Activated CD4-positive, alpha-beta T cell treated with anti-CD3 and anti-CD28 coated beads for 36 hours (primary cell): ENCODE measurements at regions not wholly inside any gene's neighbourhood (a gene's known extent, or its start where the extent isn't known, plus 50 kb on each side); places are given as distances from the start of the nearest gene placed in this dataset.

Experiments
- ATAC-seq: fragments of 200-7000 bp; cut with Tn5 transposase; one replicate; pipeline ENCODE4 v1.10.0; 2021; ENCODE audit warnings: mild to moderate bottlenecking, moderate library complexity
- CTCF ChIA-PET: fragments of 350-600 bp; sonication (Branson Sonifier 250); formaldehyde crosslinking; loops from one replicate; lab custom pipeline; 2021; ENCODE audit warnings: antibody characterized with exemption; lab: Charles Lee
- POLR2A ChIA-PET: fragments of 350-600 bp; sonication (Branson Sonifier 250); formaldehyde crosslinking; loops from one replicate; lab custom pipeline; 2021; ENCODE audit warnings: antibody characterized with exemption, inconsistent platforms; lab: Charles Lee
- DNase-seq: peaks from one replicate; pipeline ENCODE4 v3.0.0-alpha.2; 2020
- H3K27ac Mint-ChIP-seq: one replicate; pipeline ENCODE4 v1.8.0; 2021; ENCODE audit warnings: mixed read lengths
- H3K27me3 Mint-ChIP-seq: one replicate; pipeline ENCODE4 v1.8.0; 2021; ENCODE audit warnings: mixed read lengths
- H3K36me3 Mint-ChIP-seq: one replicate; pipeline ENCODE4 v1.8.0; 2021; ENCODE audit warnings: low read depth, mixed read lengths
- H3K4me1 Mint-ChIP-seq: one replicate; pipeline ENCODE4 v1.8.0; 2021; ENCODE audit warnings: mixed read lengths
- H3K4me3 Mint-ChIP-seq: one replicate; pipeline ENCODE4 v1.8.0; 2021; ENCODE audit warnings: mild to moderate bottlenecking, moderate library complexity, mixed read lengths
- H3K9me3 Mint-ChIP-seq: one replicate; pipeline ENCODE4 v1.8.0; 2021; ENCODE audit warnings: low read depth, mixed read lengths
- intact Hi-C, 2 experiments: fragments of 100-400 bp; cut with DNase I in 1 of 2; cut with micrococcal nuclease in 1 of 2; formaldehyde crosslinking; loops; one replicate each; pipeline versions ENCODE4 v1.14.2 to v1.15.1; 2022 to 2024; cut with DNase I, micrococcal nuclease

DNA sequence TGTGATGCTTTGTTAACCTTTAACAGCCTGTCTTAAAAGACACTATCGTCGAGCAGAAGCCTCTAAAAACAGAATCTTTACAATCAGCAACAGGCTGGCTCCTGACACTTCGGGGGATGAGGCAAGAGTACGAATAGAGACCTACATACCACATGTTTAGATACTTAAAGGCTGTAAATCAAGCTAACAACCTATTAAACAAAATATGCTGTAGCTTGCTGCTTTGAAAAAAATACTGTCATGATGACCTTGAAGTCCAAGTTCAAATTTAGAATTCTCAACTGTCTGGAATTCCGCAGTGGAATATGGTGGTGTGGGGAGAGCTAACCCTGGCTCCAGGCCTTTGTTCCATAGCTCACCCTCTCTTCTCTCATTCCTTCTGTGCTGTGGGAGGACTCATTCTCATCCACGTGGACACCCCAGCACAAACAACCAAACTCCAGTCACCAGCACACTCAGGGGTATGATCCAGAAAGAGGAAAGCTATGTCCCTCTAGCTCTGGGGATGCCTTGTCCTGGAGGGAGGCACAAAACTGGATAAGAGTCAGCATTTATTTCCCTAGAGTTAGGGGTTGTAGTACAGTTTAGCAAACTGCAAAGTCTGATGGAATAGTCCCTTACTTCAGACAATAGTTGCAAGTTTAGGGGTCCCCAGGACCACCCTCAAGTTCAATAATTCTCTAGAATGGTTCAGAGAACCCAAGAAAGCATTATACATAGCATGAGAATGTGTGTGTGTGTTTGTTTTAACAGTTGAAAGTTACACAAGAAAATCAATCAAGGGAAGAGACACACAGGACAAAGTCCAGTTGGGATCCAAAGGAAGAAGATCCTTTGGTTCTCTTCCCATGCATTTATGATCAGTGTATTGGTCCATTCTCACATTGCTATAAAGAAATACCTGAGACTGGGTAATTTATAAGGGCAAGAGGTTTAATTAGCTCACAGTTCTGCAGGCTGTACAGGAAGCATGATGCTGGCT is 196.1 kb upstream of the SVIL start:
- Mint-ChIP-seq H3K36me3 (no peaks in the 10 kb centered on the region), H3K27me3 (peaks cover 4% of the 10 kb centered on the region), H3K9me3 (peaks cover 4% of the 10 kb centered on the region), H3K4me3 (no peak overlapping the region), H3K4me1 (no peaks in the 10 kb centered on the region), H3K27ac (no peak overlapping the region)
- intact Hi-C loops = no loop called here
- DNase-seq (no peak), ATAC-seq (no peak)
- ChIA-PET POLR2A (no interaction called here), CTCF (no interaction called here)

DNA sequence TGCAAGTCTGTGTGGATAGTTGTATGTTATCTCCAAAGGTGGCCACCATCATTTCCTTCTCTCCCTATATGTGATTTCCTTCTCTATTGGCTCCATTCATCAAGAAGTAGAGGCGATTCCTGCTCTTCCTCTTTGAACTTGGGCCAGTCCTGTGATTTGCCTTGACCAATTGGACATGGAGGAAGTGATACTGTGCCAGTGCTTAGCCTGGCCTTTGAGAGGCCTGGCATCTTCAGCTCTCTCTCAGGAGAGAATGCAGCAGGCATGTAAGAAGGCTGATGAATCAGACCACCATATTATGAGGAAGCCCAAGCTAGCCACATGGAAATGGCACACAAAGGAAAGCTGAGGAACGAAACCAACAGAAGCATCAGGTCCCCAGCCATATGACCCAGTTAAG is 195.0 kb upstream of the SVIL start:
- intact Hi-C loops = no loop called here
- ATAC-seq = no peak
- Mint-ChIP-seq H3K27me3 (peaks cover 4% of the 10 kb centered on the region), H3K9me3 (peaks cover 4% of the 10 kb centered on the region), H3K36me3 (no peaks in the 10 kb centered on the region), H3K4me1 (no peaks in the 10 kb centered on the region), H3K27ac (no peak overlapping the region), H3K4me3 (no peak overlapping the region)
- ChIA-PET CTCF (no interaction called here), POLR2A (no interaction called here)
- DNase-seq = no peak

DNA sequence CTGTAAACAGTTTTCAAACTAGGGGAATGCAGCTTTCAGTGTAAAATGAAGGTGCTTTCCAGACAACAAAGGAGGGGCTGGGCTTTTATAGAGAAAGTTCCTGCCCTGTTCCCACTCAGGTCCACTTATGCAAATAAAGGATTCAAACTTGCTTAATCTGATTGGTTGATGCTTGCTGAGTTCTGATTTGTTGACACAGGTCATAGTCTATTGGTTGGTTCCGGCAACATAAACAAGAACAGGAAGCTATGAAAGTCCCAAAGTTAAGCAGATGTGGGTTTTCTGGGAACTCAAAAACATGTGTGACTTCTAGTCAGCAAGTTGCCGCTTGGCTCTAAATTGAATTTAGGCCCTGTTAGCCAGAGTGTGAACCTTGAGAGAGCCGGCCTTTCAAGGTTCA is 194.2 kb upstream of the SVIL start:
- no peak overlapping the region for H3K4me3 Mint-ChIP-seq
- ChIA-PET CTCF (interaction anchor here (0.6 kb wide), 1 partner anchor 23 kb away, joined by 3 read pairs; no protein-coding TSS in a partner anchor), POLR2A (no interaction called here)
- H3K27ac Mint-ChIP-seq = no peak overlapping the region
- no peaks in the 10 kb centered on the region for H3K4me1 Mint-ChIP-seq
- ATAC-seq = peak; percentile 16
- no peaks in the 10 kb centered on the region for H3K36me3 Mint-ChIP-seq
- H3K27me3 Mint-ChIP-seq = peaks cover 2% of the 10 kb centered on the region
- intact Hi-C loops = no loop called here
- peaks cover 4% of the 10 kb centered on the region for H3K9me3 Mint-ChIP-seq
- DNase-seq = no peak

DNA sequence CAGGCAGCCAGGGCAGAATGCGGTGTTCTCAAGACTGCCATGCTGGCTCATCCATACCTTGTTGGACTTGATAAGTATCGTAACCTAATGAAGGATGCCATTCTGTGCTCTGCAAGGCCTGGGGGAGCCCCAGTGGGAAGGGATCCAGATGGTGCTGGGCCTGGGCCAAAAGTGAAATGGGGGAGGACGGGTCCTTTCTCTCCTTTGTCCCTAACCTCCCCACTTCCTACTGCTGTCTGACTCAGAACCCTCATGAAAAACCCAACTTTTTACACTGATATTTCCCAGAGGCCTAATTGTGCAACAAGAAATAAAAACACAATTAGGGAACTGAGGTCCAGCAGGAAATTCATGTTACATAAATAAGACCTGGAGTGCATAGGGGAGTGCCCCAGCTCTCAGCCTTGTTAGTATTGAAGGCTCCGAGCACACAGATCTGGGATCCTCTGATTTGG is 193.7 kb upstream of the SVIL start:
- Mint-ChIP-seq H3K27ac (no peak overlapping the region), H3K4me3 (no peak overlapping the region), H3K27me3 (peaks cover 2% of the 10 kb centered on the region), H3K4me1 (no peaks in the 10 kb centered on the region), H3K36me3 (no peaks in the 10 kb centered on the region), H3K9me3 (peaks cover 4% of the 10 kb centered on the region)
- no peak for DNase-seq
- ChIA-PET POLR2A (no interaction called here), CTCF (interaction anchor here (0.6 kb wide), 1 partner anchor 23 kb away, joined by 3 read pairs; no protein-coding TSS in a partner anchor)
- intact Hi-C loops = no loop called here
- no peak for ATAC-seq

DNA sequence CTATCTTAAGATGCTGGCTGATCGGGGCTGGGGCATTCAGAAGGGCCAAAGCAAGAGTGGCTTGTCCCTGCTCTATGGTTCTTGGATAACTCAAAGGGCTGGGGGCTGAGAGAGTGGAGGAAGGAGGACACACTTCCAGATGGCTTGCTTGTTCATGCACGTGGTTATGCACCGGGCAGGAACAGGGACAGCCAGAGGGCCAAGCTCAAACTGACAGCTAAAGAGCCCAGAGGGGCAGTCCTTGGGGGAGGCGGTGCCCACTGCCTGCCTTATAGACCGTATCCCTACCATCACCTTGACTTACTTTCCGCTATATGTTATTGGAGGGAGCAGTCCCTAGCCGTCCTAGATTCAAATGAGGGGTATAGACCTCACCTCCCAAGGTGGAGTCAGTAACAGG is 192.7 kb upstream of the SVIL start:
- Mint-ChIP-seq H3K27me3 (peaks cover 2% of the 10 kb centered on the region), H3K9me3 (peaks cover 4% of the 10 kb centered on the region), H3K36me3 (no peaks in the 10 kb centered on the region), H3K4me3 (no peak overlapping the region), H3K4me1 (no peaks in the 10 kb centered on the region), H3K27ac (no peak overlapping the region)
- DNase-seq = no peak
- intact Hi-C loops = no loop called here
- ChIA-PET CTCF (interaction anchor here (0.6 kb wide), 1 partner anchor 850 kb away, joined by 5 read pairs; no protein-coding TSS in a partner anchor), POLR2A (no interaction called here)
- ATAC-seq = no peak

DNA sequence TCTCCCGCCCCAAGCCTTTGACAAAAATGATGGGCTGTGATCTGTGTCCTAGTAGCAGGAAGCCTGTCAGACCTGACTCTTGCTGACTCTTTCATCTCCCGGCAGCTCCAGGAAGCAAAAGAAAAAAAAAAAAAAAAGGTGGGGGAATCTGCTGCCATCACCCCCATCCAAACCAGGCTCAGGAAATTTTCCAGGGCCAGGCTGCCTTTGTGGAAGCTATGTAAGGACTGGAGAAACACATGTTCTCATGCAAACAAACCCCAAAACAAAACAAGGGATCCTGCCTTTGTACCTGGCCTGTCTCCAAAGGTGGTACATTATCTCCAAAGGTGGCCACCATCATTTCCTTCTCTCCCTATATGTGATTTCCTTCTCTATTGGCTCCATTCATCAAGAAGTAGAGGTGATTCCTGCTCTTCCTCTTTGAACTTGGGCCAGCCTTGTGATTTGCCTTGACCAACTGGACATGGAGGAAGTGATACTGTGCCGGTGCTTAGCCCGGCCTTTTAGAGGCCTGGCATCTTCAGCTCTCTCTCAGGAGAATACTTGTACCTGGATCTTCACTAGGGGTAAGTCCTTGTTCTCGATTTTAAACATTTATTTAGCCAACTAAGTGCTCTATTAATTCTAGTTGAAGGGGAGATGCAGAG is 192.2 kb upstream of the SVIL start:
- Mint-ChIP-seq H3K4me3 (no peak overlapping the region), H3K9me3 (peaks cover 4% of the 10 kb centered on the region), H3K27ac (no peak overlapping the region), H3K36me3 (no peaks in the 10 kb centered on the region), H3K27me3 (no peaks in the 10 kb centered on the region), H3K4me1 (no peaks in the 10 kb centered on the region)
- no peak for ATAC-seq
- intact Hi-C loops = no loop called here
- no peak for DNase-seq
- ChIA-PET CTCF (no interaction called here), POLR2A (no interaction called here)

DNA sequence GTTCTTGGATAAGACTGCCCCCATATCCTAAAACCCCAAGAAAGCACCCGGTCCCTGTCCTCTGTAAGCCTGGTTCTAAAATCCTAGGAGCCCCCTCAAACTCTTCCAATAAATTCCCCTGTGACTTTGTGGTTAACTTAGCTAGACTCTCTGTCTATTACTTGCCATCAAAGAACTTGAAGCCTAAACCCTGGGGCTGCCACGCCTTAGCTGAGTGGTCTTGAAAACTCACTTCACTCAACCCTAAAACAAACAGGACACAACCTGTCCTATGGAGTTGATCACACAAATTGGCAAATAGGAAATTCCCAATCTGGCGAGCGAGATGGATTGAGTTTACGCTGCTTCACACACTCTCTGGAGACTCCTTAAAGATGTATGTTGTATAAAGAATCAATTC is 191.4 kb upstream of the SVIL start:
- POLR2A ChIA-PET = no interaction called here
- DNase-seq (no peak), ATAC-seq (no peak)
- no peak overlapping the region for H3K27ac Mint-ChIP-seq
- no peaks in the 10 kb centered on the region for H3K36me3 Mint-ChIP-seq
- no peaks in the 10 kb centered on the region for H3K27me3 Mint-ChIP-seq
- no peak overlapping the region for H3K4me3 Mint-ChIP-seq
- peaks cover under 1% of the 10 kb centered on the region for H3K9me3 Mint-ChIP-seq
- CTCF ChIA-PET = no interaction called here
- H3K4me1 Mint-ChIP-seq = no peaks in the 10 kb centered on the region
- intact Hi-C loops = no loop called here

DNA sequence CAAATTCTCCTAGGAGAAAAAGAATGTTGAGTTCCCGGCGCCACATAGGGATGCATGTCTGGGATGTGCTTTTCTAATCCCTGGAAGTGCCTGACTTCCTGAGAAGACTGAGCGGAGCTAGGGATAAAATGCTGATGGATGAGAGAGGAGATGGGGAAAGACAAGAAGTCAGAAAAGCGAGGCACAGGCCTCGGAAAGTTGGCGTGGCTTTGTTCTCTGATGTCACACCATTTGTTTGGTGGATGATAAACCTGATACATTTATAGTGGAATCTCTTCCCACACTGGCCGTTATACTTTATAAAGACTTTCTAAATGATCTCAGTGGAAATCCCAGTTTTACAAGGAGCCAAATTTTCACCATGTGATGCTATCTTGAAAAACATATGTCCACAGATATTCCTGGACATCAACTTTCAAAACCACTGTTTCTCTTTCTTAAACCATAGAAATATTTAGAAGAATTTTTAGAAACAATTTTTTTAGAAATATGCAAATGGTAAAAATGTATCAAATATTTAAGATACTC is 188.8 kb upstream of the SVIL start:
- no peak overlapping the region for H3K4me3 Mint-ChIP-seq
- ATAC-seq (no peak), DNase-seq (no peak)
- no peak overlapping the region for H3K27ac Mint-ChIP-seq
- H3K9me3 Mint-ChIP-seq = no peaks in the 10 kb centered on the region
- ChIA-PET POLR2A (no interaction called here), CTCF (no interaction called here)
- no peaks in the 10 kb centered on the region for H3K36me3 Mint-ChIP-seq
- intact Hi-C loops = no loop called here
- H3K4me1 Mint-ChIP-seq = no peaks in the 10 kb centered on the region
- no peaks in the 10 kb centered on the region for H3K27me3 Mint-ChIP-seq

DNA sequence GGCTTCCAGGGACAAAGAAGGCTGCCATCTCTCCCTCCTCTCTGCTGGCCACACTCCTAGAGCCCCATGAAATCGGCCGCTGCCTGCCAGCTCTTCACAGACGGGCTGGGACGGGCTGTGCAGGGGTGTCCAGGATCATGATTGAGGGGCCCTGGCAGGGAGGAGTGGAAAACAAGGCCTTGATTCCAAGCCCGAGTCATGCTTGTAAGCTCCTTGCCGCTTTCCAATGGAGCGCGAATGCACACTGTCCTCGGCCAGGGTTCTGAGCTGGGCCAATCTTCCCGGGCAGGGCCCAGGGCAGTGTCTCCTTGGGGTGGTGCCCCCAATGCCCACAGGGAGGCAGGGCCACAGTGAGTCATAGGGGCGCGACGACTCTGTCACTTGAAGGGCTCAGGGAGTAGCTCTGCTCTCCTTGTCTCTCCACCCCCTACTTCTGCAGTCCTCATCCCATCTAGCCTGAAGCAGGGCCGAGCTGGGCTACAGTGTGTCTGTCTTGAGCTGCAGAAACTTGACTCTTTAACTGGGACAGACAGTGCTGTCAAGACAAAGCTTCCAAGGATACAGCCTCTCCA is 186.2 kb upstream of the SVIL start:
- intact Hi-C loops = no loop called here
- Mint-ChIP-seq H3K27ac (no peak overlapping the region), H3K36me3 (no peaks in the 10 kb centered on the region), H3K4me3 (no peak overlapping the region), H3K9me3 (no peaks in the 10 kb centered on the region), H3K4me1 (no peaks in the 10 kb centered on the region), H3K27me3 (peaks cover 4% of the 10 kb centered on the region)
- ChIA-PET POLR2A (interaction anchor here (0.5 kb wide), 1 partner anchor 60 kb away, joined by 8 read pairs; no protein-coding TSS in a partner anchor), CTCF (no interaction called here)
- no peak for ATAC-seq
- DNase-seq = no peak

DNA sequence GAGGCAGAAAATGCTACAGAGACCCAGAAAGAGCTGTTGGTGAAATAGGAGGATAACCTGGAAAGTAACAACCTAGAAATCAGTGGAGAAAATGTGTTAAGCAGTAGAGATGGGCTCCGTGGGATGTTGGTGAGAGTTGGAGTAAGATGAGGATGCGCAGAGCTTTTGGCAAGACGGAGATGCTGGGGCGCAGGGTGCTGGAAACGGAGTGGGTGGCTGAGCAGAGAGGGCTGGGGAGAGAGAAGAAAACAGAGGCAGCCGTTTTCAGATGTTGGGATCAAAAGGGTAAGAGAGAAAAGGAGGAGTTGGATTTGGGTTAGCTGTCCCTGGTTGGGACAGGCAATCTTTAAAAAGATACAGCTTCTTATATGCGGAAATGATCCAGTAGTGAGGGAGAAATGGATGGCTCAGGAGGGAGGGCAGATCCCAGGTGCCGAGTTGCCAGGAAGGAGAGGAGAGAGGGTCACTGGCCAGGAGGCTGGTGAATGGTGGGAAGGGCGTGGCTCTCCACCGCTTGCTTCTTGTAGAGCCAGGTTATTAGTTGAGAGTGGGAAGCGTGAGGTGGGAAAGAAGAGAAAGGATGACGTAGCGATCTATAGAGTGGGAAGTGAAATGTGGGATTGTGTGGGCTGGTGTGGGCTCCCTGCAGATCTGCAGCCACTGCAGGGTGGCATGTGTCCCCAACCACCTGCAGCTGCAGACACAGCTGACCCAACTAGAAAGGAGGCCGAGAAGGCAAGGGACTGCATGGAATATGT is 182.2 kb upstream of the SVIL start:
- ChIA-PET POLR2A (no interaction called here), CTCF (interaction anchor here (0.6 kb wide), 1 partner anchor 82 kb away, joined by 3 read pairs; no protein-coding TSS in a partner anchor)
- Mint-ChIP-seq H3K27ac (no peak overlapping the region), H3K4me3 (no peak overlapping the region), H3K36me3 (no peaks in the 10 kb centered on the region), H3K9me3 (no peaks in the 10 kb centered on the region), H3K4me1 (peaks cover 5% of the 10 kb centered on the region), H3K27me3 (peaks cover 8% of the 10 kb centered on the region)
- DNase-seq (no peak), ATAC-seq (no peak)
- intact Hi-C loops = no loop called here

DNA sequence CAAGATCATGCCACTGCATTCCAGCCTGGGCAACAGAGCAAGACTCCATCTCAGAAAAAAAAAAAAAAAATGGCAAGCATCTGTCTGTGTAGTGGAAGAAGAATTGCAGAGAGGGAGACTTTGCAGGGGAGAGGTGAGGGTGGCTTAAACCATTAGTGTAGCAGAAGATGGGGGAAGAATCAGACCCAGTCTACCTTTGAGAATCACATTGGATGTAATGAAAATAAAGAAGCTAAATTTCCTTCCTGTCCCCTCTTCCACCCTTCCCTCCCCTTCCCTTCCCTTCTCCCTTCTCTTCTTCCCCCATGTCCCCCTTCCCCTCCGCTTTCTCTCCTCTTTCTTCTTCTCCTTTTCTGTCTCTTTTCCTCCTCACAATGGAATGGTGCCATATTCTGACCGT is 180.8 kb upstream of the SVIL start:
- DNase-seq = no peak
- POLR2A ChIA-PET = interaction anchor here (0.5 kb wide), 1 partner anchor 242 kb away, joined by 3 read pairs; no protein-coding TSS in a partner anchor
- H3K36me3 Mint-ChIP-seq = peaks cover under 1% of the 10 kb centered on the region
- CTCF ChIA-PET = interaction anchor here (0.8 kb wide), 1 partner anchor 190 kb away, joined by 3 read pairs; no protein-coding TSS in a partner anchor
- peaks cover 18% of the 10 kb centered on the region for H3K4me1 Mint-ChIP-seq
- peaks cover 9% of the 10 kb centered on the region for H3K27me3 Mint-ChIP-seq
- H3K27ac Mint-ChIP-seq = no peak overlapping the region
- no peak for ATAC-seq
- H3K9me3 Mint-ChIP-seq = no peaks in the 10 kb centered on the region
- H3K4me3 Mint-ChIP-seq = no peak overlapping the region
- intact Hi-C loops = no loop called here
